ENCODE measurements at regions not wholly inside any gene's neighbourhood (a gene's known extent, or its start where the extent isn't known, plus 50 kb on each side); places are given as distances from the start of the nearest gene placed in this dataset.

- no peak overlapping the region for H3K4me3 ChIP-seq
- no peak overlapping the region for H3K27ac ChIP-seq
- intact Hi-C loops (cut with DNase I), result no loop called here
- ATAC-seq (no peak), DNase-seq (no peak)
- TF ChIP-seq, protein P1, sequence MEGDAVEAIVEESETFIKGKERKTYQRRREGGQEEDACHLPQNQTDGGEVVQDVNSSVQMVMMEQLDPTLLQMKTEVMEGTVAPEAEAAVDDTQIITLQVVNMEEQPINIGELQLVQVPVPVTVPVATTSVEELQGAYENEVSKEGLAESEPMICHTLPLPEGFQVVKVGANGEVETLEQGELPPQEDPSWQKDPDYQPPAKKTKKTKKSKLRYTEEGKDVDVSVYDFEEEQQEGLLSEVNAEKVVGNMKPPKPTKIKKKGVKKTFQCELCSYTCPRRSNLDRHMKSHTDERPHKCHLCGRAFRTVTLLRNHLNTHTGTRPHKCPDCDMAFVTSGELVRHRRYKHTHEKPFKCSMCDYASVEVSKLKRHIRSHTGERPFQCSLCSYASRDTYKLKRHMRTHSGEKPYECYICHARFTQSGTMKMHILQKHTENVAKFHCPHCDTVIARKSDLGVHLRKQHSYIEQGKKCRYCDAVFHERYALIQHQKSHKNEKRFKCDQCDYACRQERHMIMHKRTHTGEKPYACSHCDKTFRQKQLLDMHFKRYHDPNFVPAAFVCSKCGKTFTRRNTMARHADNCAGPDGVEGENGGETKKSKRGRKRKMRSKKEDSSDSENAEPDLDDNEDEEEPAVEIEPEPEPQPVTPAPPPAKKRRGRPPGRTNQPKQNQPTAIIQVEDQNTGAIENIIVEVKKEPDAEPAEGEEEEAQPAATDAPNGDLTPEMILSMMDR (IDR thresholded peaks at IDR 0.05), result no peak
- WGBS, 3 donors, result 19 to 47% (median 20%) methylated on average over 2 of the region's 2 CpGs
- H3K9me3 ChIP-seq, result no peaks in the 10 kb centered on the region
- H3K36me3 ChIP-seq (ENCODE audit: insufficient read depth in 1 of 2, low read depth in 1 of 2), result no peaks in the 10 kb centered on the region
- H3K4me1 ChIP-seq, result no peaks in the 10 kb centered on the region
- H3K27me3 ChIP-seq (ENCODE audit: insufficient read depth in 3 of 3, low read length in 2 of 3), result no peaks in the 10 kb centered on the region
These were observed 68.2 kb upstream of the CDH10 start for GRCh38 chr5:24712947-24713346.

GRCh38 chr5:24712047-24712446 is 67.3 kb upstream of the CDH10 start:
- intact Hi-C loops (cut with DNase I), result no loop called here

DNA sequence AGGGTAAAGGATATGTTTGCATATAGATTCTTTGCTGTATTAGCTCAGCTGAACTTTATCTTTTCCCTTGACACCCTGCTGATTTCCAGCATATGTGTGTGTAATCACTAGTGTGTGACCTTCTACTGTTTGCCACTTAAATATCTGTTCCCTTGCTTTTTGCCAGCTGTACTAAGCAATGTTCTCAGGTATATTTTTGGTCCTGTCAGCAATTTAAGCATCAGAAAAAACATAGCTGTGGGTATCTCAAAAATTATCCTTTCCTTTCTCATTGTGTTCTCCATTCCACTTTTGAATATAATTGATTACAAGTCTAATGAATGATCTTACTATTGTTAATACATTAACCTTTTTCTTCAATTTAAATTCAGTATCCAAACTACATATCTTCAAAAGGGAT is 59.2 kb upstream of the CDH10 start:
- DNase-seq (no peak), ATAC-seq (no peak)
- intact Hi-C loops (cut with DNase I), result no loop called here
- no peaks in the 10 kb centered on the region for H3K36me3 ChIP-seq (ENCODE audit: insufficient read depth in 1 of 2, low read depth in 1 of 2)
- H3K4me1 ChIP-seq, result no peaks in the 10 kb centered on the region
- TF ChIP-seq, protein P1 (IDR thresholded peaks at IDR 0.05), result no peak
- no peak overlapping the region for H3K27ac ChIP-seq
- H3K27me3 ChIP-seq (ENCODE audit: insufficient read depth in 3 of 3, low read length in 2 of 3), result no peaks in the 10 kb centered on the region
- H3K4me3 ChIP-seq, result no peak overlapping the region
- peaks cover 8% of the 10 kb centered on the region for H3K9me3 ChIP-seq

More at GRCh38 chr5:24712047-24712446, 67.3 kb upstream of the CDH10 start:
- ATAC-seq, result no peak
- H3K36me3 ChIP-seq (ENCODE audit: insufficient read depth in 1 of 2, low read depth in 1 of 2), result no peaks in the 10 kb centered on the region
- TF ChIP-seq, protein P1 (IDR thresholded peaks at IDR 0.05), result no peak
- no peaks in the 10 kb centered on the region for H3K9me3 ChIP-seq
- no peak overlapping the region for H3K27ac ChIP-seq
- H3K4me1 ChIP-seq, result no peaks in the 10 kb centered on the region
- no peaks in the 10 kb centered on the region for H3K27me3 ChIP-seq (ENCODE audit: insufficient read depth in 3 of 3, low read length in 2 of 3)
- H3K4me3 ChIP-seq, result no peak overlapping the region
- no peak for DNase-seq
- 92 to 94% (median 93%) methylated on average over 1 of the region's 1 CpG for WGBS, 3 donors

Measured in psoas muscle (tissue), 7 donors.